HG03139 (cell line): ENCODE measurements at regions not wholly inside any gene's neighbourhood (a gene's known extent, or its start where the extent isn't known, plus 50 kb on each side); places are given as distances from the start of the nearest gene placed in this dataset.

Source experiments
- ATAC-seq: cut with Tn5 transposase; IDR thresholded peaks from one replicate; pipeline ENCODE4 v1.9.1; 2021; ENCODE audit not compliant: unreplicated experiment

DNA sequence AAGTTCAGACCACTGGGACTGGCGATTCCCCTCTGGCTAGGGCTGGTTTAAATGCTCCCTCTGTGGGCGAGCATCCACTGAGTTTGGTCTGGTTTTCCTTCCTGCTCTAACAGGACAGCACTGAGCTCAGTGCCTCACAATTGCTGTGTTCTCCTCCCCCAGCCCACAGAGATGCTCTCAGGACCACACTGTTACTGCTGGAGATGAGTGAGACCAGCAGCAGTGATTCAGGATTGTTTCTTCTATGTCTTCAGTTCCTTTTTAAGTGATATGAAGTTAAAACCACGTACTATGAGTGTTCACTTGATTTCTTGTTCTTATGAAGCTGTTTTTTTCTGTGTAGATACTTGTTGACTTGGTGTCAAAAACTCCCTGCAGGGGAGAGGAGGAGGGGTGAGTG is 180.4 kb upstream of the COL8A1 start:
- no peak for ATAC-seq

DNA sequence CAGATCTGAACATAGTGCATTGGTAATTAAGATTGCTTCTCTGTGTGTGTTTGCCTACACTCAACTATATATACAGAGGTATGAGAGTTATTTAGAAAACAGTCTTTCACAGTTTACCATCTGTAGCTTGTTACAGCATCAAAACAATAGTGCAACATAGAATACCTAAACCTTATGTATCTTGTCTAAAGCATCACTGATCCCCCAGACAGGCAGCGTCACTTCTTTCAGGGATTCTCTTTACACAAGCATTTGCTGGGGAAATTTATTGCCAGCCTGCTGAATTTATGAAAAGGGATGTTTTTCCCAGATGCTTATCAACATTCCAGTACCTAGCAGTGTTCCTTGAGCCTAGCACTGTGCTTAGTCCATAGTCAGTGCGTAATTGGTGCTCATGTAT is 195.8 kb upstream of the COL8A1 start:
- no peak for ATAC-seq

DNA sequence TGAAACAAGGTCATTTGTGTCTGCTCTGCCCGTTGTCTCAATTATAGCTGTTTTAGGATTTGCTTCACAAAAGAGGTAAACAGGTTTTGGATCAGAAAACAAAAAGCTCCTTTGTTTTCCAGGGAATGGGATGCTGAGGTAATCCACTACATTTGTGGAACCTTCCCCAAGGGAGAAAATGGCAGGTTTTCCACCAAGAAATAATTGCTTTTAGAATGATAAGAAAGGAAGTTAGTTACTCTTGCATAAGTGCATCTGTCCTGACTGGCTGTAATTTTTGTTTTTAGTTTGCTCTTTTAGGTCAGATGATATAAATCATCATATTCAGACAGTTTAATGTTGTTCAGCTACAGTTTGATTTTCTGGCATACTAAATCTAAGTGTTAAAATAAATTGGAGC is 198.5 kb upstream of the COL8A1 start:
- no peak for ATAC-seq

DNA sequence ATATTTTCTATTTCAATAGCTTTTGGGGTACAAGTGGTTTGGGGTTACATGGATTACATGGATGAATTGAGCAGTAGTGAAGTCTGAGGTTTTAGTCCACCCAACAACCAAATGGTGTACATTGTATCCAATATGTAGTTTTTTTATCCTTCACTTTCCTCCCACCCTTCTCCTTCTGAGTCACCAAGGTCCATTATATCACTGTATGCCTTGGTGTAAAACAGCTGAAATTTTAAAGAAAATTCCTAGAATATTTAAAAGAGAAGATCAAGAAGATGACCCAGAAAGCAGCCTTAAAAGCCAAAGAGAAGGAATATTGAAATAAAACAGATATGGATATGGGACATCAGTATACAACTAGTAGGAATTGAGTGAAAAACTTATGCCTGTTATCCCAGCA is 204.2 kb upstream of the COL8A1 start:
- no peak for ATAC-seq

DNA sequence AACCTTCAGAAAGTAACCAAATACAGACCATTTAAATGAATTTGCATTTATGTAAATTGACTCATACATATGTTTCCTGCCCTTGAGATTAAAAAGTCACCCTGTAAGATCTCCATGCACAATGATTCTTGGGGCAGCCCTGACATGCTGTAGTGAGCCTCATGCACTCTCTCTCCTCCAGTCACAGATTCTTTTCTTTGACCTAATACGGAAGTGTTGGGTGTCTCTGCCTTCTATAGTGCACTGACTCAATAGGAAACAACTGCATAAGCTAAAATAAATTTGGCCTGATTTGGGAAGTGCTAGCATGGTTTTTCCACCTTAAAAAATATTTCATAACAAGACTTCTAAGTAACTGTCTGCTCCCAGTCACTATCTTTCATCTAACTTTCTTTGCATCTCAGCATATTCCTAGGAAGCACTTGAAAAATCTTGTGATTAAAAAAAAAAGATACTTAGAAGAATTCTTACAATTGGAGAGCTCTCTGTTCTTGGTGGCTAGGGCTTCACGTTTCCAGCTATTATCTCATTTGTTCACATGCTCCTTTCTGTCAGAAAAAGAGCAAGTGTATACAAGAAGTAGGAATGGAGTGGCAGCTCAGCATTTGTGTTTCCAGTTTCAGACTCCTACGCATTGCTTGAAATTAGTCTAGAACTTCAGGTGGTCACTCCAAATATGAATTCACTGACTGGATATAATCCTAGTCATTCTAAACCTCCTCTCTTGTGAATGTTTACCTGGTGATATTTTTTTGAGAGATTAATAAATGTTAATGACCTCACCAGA is 207.9 kb upstream of the COL8A1 start:
- ATAC-seq, result no peak

DNA sequence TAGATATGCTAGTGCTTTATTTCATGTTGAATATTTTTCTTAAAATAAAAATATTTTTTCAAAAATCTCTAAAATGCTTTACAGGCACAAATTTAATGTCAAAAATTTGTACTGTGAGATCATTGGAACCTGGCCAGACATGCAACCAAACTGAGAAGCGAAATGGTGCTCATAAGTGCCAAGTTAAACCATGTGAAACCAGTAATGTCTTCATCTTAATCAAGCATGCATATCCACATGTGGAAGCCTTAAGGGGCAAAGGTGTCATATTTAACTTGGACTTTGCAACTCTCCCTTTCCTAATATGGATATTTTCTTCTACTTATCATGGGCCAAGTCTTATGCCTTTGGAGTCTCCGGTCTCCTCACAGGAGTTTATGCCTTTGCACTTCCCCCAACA is 208.9 kb upstream of the COL8A1 start:
- no peak for ATAC-seq

DNA sequence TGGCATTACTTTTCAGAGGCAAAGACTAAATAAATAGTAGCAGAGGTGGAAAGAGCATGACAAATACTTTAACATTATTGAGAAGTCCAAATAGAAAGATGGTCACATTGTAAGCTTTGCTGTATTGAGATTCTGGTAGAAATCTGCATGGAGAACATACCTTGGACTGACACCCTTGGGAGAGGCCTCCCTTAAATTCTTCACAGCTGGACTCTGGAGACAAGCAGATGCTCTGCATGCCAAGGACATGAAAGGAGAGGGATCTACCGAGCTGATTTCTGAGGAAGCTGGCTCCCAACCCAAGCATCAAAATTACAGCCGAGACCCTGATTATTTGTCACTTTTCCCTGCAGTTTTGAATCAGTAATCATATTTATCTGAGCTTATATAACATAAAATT is 212.5 kb upstream of the COL8A1 start:
- no peak for ATAC-seq

DNA sequence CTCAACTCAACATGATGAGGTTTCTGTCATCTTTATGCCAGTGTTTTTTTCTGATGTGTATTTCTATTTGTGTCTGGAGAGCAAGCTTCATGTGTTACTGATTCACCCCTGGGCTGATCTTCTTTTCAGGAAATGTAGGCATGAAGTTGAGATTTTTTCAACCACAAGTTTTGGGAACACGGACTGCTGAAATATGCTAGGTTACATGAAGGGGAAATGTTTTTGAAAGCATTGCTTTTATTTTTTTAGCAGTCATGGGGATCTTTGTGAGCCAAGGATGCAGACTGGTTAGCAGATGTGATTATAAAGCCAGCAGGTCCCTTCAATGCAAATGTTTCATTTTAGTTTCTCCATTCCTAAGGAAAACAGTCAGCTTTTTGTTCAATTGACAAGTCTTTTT is 219.3 kb upstream of the COL8A1 start:
- ATAC-seq, result no peak

DNA sequence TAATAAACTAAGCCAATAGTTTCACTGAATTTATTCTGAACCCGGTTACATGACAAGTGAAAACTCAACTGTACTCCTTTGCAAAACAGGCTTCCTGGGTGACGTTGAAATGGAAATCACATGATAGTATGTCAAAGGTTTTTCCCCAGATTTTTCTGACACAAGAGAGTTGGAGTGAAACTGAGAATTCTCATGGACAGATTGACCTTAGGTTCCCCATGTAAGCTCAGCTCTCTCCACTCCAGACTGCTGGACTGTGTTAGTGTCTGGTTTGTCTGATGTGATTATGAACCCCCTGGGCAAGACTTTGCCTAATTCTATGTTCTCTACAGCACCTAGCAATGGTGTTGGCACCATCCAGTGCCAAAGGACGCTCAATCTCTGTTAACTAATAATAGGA is 219.7 kb upstream of the COL8A1 start:
- ATAC-seq, result peak; percentile 51

DNA sequence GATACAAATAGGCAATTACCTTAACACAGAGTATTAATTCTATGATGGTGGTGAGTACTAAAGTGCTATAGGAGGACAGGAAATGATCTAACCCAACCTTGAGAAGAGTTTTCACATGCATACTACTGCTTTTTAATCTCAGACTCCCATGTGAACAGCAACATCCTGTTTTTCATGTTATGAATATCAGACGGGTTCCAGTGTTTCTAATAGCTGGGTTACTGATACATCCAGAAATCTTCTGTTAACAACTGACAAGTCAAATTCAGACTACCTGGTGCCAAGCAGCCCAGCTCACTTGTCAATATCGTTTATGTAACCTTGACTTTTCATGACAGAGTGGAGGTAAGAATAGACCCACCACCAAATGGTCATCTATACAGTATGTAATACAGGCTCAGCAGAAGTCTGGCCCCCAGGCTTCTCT is 220.2 kb upstream of the COL8A1 start:
- peak; percentile 70 for ATAC-seq

DNA sequence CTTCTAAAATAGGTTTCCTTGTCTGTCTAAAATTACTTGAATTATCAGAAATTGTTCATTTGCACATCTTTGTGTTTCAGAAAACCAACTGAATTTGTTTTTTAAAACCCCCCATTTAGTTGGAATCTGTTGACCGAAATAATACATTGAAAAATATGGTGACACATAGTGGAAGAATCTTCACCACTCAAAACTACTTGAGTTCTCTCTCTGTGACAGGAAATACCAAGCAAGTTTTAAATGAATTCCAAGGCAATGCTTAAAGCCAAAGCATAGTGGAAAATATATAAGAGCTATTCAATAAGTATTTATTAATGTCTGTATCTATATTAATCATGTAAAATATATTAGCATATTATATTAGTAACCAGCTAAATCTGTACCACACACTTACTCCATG is 224.9 kb upstream of the COL8A1 start:
- no peak for ATAC-seq

DNA sequence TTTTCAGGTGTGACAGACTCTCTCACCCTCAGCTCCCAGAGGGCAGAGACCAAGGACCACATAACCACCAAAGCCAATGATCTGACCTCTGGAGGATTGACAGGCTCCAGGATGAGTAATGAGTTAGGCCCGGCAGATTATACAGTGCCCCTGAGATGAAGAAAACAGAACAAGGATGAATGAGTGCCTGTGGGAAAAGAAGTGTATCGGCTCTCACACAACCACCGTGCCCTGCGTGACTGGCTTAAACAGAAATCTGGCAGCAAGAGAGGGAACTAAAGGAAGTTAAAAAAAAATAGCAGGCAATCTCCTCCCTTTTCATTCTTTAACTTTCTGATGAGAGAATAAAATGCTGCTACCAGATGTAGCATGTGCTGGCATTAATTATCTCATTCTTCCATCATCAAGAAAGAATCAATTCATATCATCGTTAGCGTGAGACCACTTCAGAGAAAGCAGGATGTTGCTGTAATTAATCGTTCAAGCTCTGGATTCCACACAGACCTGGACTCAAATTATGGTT is 227.5 kb upstream of the COL8A1 start:
- peak; percentile 45 for ATAC-seq

DNA sequence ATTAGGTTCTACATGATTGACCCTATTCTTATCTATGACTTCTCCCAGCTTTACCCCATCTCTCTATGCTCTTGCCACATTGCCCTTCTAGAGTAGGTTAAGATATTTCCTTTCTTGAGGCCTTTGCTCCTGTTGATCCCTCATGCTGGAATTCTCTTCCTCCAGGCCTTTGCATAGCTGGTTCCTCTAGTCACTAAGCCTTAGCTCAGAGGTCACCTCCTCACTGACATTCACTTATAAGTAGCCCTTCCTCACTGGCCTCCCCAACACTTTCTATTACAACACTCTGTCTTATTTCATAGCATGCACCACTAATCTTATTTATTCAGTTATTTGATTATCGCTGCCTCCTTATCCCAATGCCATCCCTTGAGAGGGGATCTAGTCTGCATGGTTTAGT is 228.4 kb upstream of the COL8A1 start:
- no peak for ATAC-seq

DNA sequence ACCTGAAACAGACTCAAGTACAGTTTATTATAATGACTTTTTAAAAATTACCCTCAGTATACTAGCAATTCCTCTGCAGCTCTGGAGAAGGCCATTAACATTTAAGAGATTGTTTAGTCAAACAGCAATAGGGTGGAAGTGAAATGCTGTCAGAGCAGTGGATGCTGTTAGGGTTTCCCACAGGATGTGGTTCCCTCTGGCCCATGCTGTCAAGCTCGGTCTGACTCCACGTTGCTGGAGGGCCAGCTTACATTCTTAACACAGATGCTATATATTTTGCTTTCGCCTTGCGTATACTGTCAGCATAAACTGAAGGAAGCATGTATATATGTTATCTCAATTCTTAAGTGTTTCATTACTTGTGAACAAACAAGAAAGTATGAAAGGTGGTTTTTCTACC is 231.1 kb upstream of the COL8A1 start:
- ATAC-seq, result no peak

DNA sequence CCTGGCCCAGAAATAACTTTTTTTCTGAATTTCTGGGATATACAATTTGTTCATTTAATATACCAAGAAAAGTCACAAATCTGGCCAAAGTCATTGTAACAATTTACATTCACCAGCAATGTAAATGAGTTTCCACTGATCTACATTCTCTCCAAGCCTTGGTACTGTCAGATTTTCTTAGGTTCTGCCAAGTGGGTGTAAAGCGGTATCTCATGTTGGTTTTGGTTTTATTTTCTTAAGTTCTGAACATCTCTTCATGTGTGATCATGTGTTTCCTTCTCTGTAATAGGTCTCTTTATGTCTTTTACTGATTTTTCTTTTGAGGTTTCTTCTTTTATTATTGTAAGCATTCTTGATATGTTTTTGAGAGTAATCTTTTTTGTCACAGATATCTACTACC is 235.6 kb upstream of the COL8A1 start:
- no peak for ATAC-seq

DNA sequence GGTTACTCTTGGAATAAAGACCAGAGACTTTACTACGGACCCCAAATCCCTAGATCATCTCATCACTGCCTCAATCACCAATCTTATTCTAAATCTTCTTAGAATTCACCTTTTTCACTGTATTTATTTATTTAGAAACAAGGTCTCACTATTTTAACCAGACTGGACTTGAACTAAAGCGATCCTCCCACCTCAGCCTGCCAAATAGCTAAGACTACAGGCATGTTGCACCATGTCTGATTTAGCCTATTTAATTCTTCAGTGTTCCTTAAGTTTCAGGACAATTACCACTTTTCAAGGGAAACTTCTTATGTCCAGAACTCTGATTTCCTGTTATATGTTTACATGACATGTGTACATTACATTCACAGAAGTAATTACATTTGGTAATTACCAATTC is 238.0 kb upstream of the COL8A1 start:
- ATAC-seq, result no peak

DNA sequence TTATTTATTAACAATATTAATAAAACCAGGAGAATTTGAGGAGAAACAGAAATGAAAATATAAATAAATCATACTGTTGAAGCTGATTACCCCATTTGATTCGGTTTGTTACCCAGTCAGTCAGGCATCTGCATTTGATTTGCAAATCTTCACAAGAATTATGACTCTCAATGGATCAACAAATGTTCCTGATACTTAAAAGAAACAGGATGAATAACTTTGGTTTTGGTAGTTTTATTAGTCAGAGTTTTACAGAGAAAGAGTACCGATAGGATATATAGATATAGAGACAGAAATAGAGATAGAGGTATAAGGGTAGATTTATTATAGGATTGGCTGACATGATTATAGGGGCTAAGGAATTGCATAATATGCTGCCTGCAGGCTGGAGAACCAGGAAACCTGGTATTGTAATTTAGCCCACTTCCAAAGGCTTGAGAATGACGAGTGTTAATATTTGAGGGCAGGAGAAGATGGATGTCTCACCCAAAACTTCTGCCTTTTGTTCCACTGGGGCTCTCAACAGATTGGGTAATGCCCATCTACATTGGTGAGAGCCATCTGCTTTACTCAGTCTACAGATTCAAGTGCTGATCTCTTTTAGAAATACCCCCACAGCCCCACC is 241.6 kb upstream of the COL8A1 start:
- ATAC-seq, result no peak

DNA sequence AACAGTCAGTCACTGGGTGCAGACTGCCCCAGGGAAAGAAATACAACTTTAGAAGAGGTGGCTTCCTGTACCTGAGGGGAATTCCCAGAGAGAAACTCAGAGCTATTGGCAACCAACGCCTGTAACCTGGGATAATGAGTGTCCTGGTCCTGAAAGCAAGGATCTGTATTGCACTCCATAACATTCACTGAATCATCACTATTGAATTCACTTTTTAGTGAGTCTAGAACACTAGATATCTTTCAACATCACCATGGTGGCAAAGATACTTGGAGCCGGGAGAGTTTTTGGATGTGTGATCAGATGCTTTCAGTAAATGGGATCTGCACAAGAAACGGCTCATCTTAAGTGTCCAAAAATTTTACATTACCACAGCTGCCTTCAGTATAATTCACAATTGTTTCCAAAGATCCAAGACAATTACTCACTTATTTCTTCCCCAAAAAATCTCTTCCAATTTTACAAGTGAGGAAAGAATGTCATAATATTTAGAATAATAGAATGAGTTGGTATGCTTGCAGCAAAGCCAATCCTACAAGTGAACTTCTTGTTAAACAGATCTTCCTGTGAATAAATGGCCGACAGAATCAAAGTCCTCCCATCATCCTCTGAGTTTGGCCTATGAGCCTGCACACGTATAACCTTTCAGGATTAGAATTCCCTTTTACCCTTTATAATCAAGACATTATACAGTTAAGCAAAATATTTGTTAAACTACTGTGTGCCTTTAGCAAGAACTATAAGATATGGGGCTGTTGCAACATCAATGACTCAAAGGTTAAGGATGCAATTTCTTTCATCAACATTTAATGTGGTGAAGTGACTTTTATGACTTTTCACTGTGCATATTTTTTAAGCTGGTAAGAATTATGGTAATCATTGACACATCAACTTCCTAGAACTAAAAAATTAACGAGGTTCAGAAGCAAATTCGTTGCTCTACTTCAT is 243.3 kb upstream of the COL8A1 start:
- ATAC-seq, result no peak

DNA sequence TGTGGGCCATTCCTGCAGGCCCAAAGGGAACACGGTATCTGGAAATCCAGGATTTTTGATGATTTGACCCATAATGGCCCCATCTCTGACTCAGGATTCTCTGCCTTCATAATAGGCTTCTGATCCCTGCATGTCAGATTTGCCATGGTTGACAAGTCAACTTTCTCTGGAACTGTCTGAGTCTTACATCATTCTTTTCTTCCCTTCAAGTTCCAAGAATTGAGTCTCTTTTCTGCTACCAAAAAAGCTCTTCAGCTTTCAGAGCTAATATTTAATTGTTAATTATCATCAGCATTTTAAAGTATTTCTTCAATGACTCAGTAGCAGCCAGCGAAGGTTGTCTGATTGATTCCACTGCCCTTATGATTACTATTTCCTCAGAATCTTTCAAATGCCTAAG is 244.4 kb upstream of the COL8A1 start:
- no peak for ATAC-seq

DNA sequence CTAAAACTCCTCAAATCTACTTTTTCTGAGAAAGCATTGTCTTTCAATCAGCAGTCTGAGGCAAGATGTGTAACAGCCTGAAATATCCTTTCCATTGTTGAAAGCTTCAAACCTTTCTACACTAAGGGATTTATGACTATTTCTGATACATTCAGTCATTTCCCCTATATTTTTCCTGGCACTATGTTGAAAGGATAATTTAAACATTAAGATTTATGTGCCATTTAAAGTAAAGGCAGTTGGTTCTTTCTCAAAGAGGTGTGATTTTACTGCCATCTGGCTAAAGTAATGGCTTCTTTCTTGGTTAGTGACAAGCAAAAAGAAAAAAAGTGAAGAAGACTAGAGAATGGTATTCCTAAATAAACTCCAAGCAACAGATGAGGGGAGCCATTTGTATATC is 249.6 kb upstream of the COL8A1 start:
- no peak for ATAC-seq

DNA sequence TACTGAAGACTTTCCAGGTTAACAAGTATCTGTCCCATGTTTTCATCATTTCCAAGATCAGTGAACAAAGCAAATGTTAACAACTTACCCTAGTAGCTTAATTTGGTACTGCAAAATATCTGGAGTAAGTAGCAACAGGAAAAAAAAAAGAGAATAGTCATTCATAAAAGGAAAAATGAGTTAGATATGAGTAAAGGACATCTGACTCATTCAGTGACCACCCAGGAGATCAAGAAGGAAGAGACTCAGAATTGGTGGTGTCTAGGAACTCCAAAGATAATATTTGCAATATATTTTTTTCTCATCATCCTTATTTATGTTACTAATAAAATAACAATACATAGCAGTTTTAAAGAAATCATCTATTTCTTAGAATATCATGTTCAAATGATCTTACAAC is 253.8 kb upstream of the COL8A1 start:
- ATAC-seq, result no peak

DNA sequence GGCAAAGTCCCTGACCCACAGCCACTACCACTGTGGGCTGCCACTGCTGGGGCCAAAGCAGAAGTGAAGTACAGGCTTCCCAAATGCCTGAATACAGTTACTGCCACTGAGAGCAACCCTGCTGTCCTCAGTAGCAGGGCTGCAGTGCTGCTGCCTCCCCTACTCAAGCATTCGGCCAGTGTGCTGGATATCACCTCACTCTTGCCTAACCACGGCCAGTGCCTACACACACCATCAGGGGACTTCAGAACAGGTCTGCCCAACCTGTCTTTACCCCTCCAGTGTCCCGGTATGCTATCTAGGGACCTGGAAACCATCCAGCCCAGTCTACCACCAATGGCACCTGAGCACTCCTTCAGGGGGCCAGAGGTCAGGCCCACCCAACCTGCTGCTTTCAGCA is 261.5 kb upstream of the COL8A1 start:
- no peak for ATAC-seq
